Fibroblast of lung (primary cell): ENCODE measurements at regions not wholly inside any gene's neighbourhood (a gene's known extent, or its start where the extent isn't known, plus 50 kb on each side); places are given as distances from the start of the nearest gene placed in this dataset.

ENCODE experiments used
- DNase-seq, 2 donors: peaks; one replicate each; pipeline versions ENCODE4 v3.0.0 to v3.0.0-alpha.2; 2010; ENCODE audit warnings: low read depth in 2 of 2
- H2AFZ ChIP-seq: 2 replicates; pipeline ENCODE4 v1.5.1; 2012; ENCODE audit warnings: low read length, control low read depth, inconsistent platforms
- H3K27ac ChIP-seq: 2 replicates; pipeline ENCODE4 v1.5.1; 2011; ENCODE audit warnings: low read length, control low read depth; ENCODE audit not compliant: insufficient read depth
- H3K27me3 ChIP-seq: 2 replicates; pipeline ENCODE4 v1.5.1; 2011; ENCODE audit warnings: mild to moderate bottlenecking, low read length; ENCODE audit not compliant: control insufficient read depth, insufficient read depth
- H3K36me3 ChIP-seq: 2 replicates; pipeline ENCODE4 v1.5.1; 2011; ENCODE audit warnings: low read length; ENCODE audit not compliant: control insufficient read depth, insufficient read depth
- H3K4me1 ChIP-seq: 2 replicates; pipeline ENCODE4 v1.5.1; 2011; ENCODE audit warnings: low read length; ENCODE audit not compliant: control insufficient read depth, insufficient read depth; ENCODE audit errors: extremely low read depth
- H3K4me2 ChIP-seq: 2 replicates; pipeline ENCODE4 v1.5.1; 2011; ENCODE audit warnings: low read length, control low read depth; ENCODE audit not compliant: insufficient read depth; ENCODE audit errors: extremely low read depth
- H3K4me3 ChIP-seq, 4 experiments: fragments of 200-600 bp in 1 of 4; sonication (generic) in 1 of 4; replicated peaks in 1 of 4; 2 replicates each; pipeline ENCODE4 v1.5.1; 2011 to 2016; ENCODE audit warnings: low read length in 4 of 4, low read depth in 3 of 4, mild to moderate bottlenecking in 3 of 4, control low read depth in 2 of 4, inconsistent platforms in 1 of 4, mixed read lengths in 1 of 4; ENCODE audit not compliant: insufficient read depth in 1 of 4; ENCODE audit errors: control extremely low read depth in 1 of 4
- H3K79me2 ChIP-seq: 2 replicates; pipeline ENCODE4 v1.5.1; 2012; ENCODE audit warnings: mild to moderate bottlenecking, low read length, inconsistent platforms; ENCODE audit not compliant: control insufficient read depth, insufficient read depth
- H3K9ac ChIP-seq: 2 replicates; pipeline ENCODE4 v1.5.1; 2011; ENCODE audit warnings: mild to moderate bottlenecking, low read length, control low read depth; ENCODE audit not compliant: insufficient read depth
- H3K9me3 ChIP-seq: 2 replicates; pipeline ENCODE4 v1.5.1; 2012; ENCODE audit warnings: low read depth, low read length; ENCODE audit not compliant: control insufficient read depth, insufficient read depth
- H4K20me1 ChIP-seq: 2 replicates; pipeline ENCODE4 v1.5.1; 2011; ENCODE audit warnings: low read length; ENCODE audit not compliant: control insufficient read depth, insufficient read depth; ENCODE audit errors: extremely low read depth
- EZH2 ChIP-seq: IDR thresholded peaks from 2 replicates; pipeline ENCODE4 v1.5.1; 2012; ENCODE audit warnings: low read length, control low read depth, mild to moderate bottlenecking; ENCODE audit errors: missing control alignments
- TF ChIP-seq, protein P1 (sequence below), 2 donors: IDR thresholded peaks in 1 of 2; conservative IDR thresholded peaks in 1 of 2; 1 replicate in 1 of 2; 2 replicates in 1 of 2; pipeline ENCODE4 v1.5.1; 2011 to 2012; ENCODE audit warnings: low read length in 2 of 2, control low read depth in 1 of 2, inconsistent platforms in 1 of 2, low read depth in 1 of 2, mild to moderate bottlenecking in 1 of 2

DNA sequence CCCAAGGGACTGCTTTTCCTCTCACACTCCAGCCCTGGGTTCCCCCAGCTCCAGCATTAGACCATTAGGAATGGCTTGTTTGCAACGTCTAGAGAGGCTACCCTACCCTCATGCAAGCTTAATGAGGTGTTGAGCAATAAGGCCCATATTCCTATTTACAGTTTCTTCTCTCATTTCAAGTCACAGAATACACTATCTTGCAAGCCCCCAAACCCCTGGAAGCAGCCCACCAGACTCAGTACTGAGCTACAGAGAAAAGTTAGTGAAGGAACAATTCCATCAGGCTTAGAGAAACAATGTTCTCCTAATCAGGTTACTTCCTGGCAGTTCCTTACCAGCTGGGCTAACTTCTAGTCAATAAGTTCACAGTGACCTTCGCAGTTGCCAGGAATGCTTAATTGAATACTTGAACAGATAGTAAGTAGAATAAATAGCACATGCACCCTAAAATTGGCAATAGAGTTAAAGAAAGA lies 606.5 kb upstream of the NOX3 start:
- H3K4me1 ChIP-seq: no peaks in the 10 kb centered on the region
- TF ChIP-seq, protein P1, sequence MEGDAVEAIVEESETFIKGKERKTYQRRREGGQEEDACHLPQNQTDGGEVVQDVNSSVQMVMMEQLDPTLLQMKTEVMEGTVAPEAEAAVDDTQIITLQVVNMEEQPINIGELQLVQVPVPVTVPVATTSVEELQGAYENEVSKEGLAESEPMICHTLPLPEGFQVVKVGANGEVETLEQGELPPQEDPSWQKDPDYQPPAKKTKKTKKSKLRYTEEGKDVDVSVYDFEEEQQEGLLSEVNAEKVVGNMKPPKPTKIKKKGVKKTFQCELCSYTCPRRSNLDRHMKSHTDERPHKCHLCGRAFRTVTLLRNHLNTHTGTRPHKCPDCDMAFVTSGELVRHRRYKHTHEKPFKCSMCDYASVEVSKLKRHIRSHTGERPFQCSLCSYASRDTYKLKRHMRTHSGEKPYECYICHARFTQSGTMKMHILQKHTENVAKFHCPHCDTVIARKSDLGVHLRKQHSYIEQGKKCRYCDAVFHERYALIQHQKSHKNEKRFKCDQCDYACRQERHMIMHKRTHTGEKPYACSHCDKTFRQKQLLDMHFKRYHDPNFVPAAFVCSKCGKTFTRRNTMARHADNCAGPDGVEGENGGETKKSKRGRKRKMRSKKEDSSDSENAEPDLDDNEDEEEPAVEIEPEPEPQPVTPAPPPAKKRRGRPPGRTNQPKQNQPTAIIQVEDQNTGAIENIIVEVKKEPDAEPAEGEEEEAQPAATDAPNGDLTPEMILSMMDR (conservative IDR thresholded peaks at IDR 0.05 in 1 of 2, IDR thresholded peaks at IDR 0.05 in 1 of 2; ENCODE audit: low read depth in 1 of 2, low read length in 2 of 2): no peak
- no peak for TF ChIP-seq EZH2
- no peak overlapping the region for H3K9ac ChIP-seq
- no peaks in the 10 kb centered on the region for H3K27me3 ChIP-seq
- no peak overlapping the region for H3K4me3 ChIP-seq
- H3K79me2 ChIP-seq: no peaks in the 10 kb centered on the region
- no peak overlapping the region for H2AFZ ChIP-seq
- no peak overlapping the region for H3K4me2 ChIP-seq
- H3K27ac ChIP-seq: no peak overlapping the region
- no peaks in the 10 kb centered on the region for H4K20me1 ChIP-seq
- H3K36me3 ChIP-seq: no peaks in the 10 kb centered on the region
- no peak for DNase-seq
- H3K9me3 ChIP-seq: no peaks in the 10 kb centered on the region

DNA sequence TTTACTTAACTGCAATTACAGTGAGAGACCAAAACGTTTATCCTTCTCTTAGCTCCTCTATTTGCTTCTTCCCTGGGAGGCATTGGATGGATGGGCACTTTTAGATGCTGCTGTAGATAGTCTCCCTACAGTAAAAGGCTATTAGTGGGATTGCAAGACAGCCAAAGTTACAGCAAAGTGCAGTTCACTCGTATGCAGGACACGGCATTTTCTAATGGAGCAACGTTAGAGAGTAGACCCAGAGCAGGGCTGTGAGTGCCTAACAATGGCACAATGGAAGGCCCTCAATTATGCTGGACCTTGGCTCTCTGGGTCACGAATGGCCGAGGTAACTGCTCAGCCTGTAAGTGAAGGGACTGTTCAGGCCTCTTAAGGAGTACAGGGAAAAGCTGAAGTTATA lies 605.8 kb upstream of the NOX3 start:
- no peak overlapping the region for H3K9ac ChIP-seq
- no peak for DNase-seq
- no peaks in the 10 kb centered on the region for H3K79me2 ChIP-seq
- no peaks in the 10 kb centered on the region for H3K36me3 ChIP-seq
- no peak overlapping the region for H2AFZ ChIP-seq
- no peaks in the 10 kb centered on the region for H4K20me1 ChIP-seq
- H3K4me1 ChIP-seq: no peaks in the 10 kb centered on the region
- TF ChIP-seq EZH2: no peak
- TF ChIP-seq, protein P1 (conservative IDR thresholded peaks at IDR 0.05 in 1 of 2, IDR thresholded peaks at IDR 0.05 in 1 of 2; ENCODE audit: low read depth in 1 of 2, low read length in 2 of 2): no peak
- no peak overlapping the region for H3K4me3 ChIP-seq
- H3K27ac ChIP-seq: no peak overlapping the region
- H3K9me3 ChIP-seq: no peaks in the 10 kb centered on the region
- no peak overlapping the region for H3K4me2 ChIP-seq
- no peaks in the 10 kb centered on the region for H3K27me3 ChIP-seq

DNA sequence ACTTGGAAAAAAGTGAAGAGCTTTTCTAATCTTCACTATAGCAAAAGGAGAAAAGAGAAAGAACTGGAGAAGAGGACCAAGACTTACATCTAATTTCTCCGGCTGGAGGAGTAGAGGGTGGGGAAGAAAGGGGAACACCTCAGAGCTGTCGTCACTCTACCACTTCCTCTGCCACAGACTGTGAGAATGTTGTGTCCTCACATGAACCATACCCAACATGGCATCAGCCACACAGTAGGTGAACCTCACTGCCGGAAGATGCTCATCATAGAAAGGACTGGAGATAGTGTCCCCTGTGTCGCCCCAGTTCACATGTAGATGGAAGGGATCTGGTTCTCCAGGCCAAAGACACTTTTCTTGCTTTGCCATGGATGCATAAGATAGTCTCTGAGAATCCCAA lies 604.4 kb upstream of the NOX3 start:
- H2AFZ ChIP-seq: no peak overlapping the region
- no peak for DNase-seq

More for the DNA sequence above, 604.4 kb upstream of the NOX3 start:
- no peaks in the 10 kb centered on the region for H4K20me1 ChIP-seq
- H3K9ac ChIP-seq: no peak overlapping the region
- TF ChIP-seq, protein P1 (conservative IDR thresholded peaks at IDR 0.05 in 1 of 2, IDR thresholded peaks at IDR 0.05 in 1 of 2; ENCODE audit: low read depth in 1 of 2, low read length in 2 of 2): no peak
- no peak for TF ChIP-seq EZH2
- no peak overlapping the region for H3K4me2 ChIP-seq
- H3K36me3 ChIP-seq: no peaks in the 10 kb centered on the region
- no peak overlapping the region for H3K27ac ChIP-seq
- no peak overlapping the region for H3K4me3 ChIP-seq
- H3K27me3 ChIP-seq: no peaks in the 10 kb centered on the region
- no peaks in the 10 kb centered on the region for H3K4me1 ChIP-seq
- no peaks in the 10 kb centered on the region for H3K9me3 ChIP-seq
- H3K79me2 ChIP-seq: no peaks in the 10 kb centered on the region
